Gastroesophageal sphincter (tissue), 4 donors: ENCODE measurements at regions not wholly inside any gene's neighbourhood (a gene's known extent, or its start where the extent isn't known, plus 50 kb on each side); places are given as distances from the start of the nearest gene placed in this dataset.

Experiments
- ATAC-seq: fragments of 150-250 bp; one replicate; pipeline ENCODE4 v1.9.1; 2016; ENCODE audit warnings: mild to moderate bottlenecking, moderate library complexity
- H3K27ac ChIP-seq, 4 donors: fragments of 200-600 bp; sonication (generic) in 3 of 4; 1 replicate in 3 of 4; 2 replicates in 1 of 4; pipeline ENCODE4 v1.5.1; 2016 to 2019
- H3K27me3 ChIP-seq: fragments of 200-600 bp; sonication (generic); one replicate; pipeline ENCODE4 v1.5.1; 2019
- H3K36me3 ChIP-seq, 2 donors: fragments of 200-600 bp; sonication (generic); one replicate each; pipeline ENCODE4 v1.5.1; 2019; ENCODE audit warnings: control low read depth in 1 of 2
- H3K4me1 ChIP-seq, 3 donors: fragments of 200-600 bp; sonication (generic); 1 replicate in 2 of 3; 2 replicates in 1 of 3; pipeline ENCODE4 v1.5.1; 2016 to 2019; ENCODE audit warnings: control low read depth in 2 of 3
- H3K4me3 ChIP-seq, 2 donors: fragments of 200-600 bp; sonication (generic); one replicate each; pipeline ENCODE4 v1.5.1; 2019; ENCODE audit warnings: mild to moderate bottlenecking in 1 of 2, moderate library complexity in 1 of 2
- H3K9me3 ChIP-seq, 3 donors: fragments of 200-600 bp; sonication (generic); one replicate each; pipeline ENCODE4 v1.5.1; 2017 to 2019; ENCODE audit warnings: control low read depth in 2 of 3
- EP300 ChIP-seq: sonication (generic); formaldehyde crosslinking; IDR thresholded peaks from one replicate; pipeline ENCODE4 v1.6.1; 2017; ENCODE audit warnings: antibody characterized with exemption, mild to moderate bottlenecking
- POLR2A ChIP-seq, 2 donors: fragments of 450-650 bp; IDR thresholded peaks; one replicate each; pipeline ENCODE4 v1.6.1; 2017; ENCODE audit warnings: antibody characterized with exemption in 2 of 2, mild to moderate bottlenecking in 2 of 2, moderate library complexity in 1 of 2
- POLR2AphosphoS5 ChIP-seq: sonication (generic); formaldehyde crosslinking; IDR thresholded peaks from one replicate; pipeline ENCODE4 v1.6.1; 2017; ENCODE audit warnings: antibody characterized with exemption
- WGBS, 2 donors: methylation state at CpG; one replicate each; pipeline ENCODE4 v1.1.5; 2018; ENCODE audit warnings: low coverage in 1 of 2; 5-methylcytosine and 5-hydroxymethylcytosine counted together
- TF ChIP-seq, protein P1 (sequence below), 4 experiments: fragments of 200-600 bp in 2 of 4; fragments of 450-650 bp in 2 of 4; sonication (generic) in 1 of 4; IDR thresholded peaks; one replicate each; pipeline ENCODE4 v1.5.1; 2017 to 2019; ENCODE audit warnings: antibody characterized with exemption in 4 of 4, mild to moderate bottlenecking in 2 of 4, moderate library complexity in 2 of 4

DNA sequence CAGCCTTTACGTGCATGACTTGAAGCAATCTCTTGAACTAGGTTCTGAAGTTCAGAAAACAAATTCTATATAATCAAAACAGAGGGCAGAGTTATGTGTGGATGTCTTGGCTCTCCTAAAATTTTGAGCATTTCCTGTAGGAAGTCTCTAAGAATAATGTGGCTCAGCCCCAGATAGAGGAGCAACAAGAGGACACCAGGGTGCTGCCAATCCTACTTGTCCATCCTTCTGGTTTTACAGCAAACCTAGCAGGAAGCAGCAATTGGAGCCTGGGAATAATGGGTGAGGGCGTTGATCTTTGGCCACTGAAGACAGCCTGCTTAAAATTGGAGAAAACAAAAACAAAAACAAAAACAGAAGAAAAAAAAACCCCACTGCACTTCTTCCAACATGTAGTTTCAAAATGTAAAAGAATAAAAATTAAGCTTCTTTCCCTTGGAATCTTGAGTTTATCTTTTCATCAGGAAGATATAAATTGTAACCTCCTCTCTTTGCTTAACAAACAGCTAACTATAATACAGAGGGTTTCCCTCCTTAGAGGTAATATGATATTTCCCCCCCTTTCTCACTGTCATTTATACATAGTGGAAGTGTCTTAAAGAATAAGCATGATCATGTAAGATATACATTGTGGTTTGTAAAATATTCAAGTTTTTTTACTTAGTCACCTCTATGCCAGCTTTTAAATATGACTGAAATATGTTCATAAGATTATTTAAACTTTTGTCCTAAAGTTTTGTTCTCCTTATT lies 130.6 kb downstream of the FBXO8 start:
- Histone ChIP-seq H3K9me3 (no peaks in the 10 kb centered on the region), H3K36me3 (no peaks in the 10 kb centered on the region), H3K27ac (peak overlapping the region in 3 of 4 donors; percentile 18 to 48 (median 41)), H3K27me3 (no peaks in the 10 kb centered on the region), H3K4me1 (peaks cover 0 to 43% (median 7%) of the 10 kb centered on the region in 3 donors), H3K4me3 (no peak overlapping the region)
- 44 to 60% methylated on average over 2 of the region's 2 CpGs for WGBS, 2 donors
- no peak for TF ChIP-seq POLR2A (IDR thresholded peaks at IDR 0.05)
- TF ChIP-seq POLR2AphosphoS5: no peak
- TF ChIP-seq, protein P1, sequence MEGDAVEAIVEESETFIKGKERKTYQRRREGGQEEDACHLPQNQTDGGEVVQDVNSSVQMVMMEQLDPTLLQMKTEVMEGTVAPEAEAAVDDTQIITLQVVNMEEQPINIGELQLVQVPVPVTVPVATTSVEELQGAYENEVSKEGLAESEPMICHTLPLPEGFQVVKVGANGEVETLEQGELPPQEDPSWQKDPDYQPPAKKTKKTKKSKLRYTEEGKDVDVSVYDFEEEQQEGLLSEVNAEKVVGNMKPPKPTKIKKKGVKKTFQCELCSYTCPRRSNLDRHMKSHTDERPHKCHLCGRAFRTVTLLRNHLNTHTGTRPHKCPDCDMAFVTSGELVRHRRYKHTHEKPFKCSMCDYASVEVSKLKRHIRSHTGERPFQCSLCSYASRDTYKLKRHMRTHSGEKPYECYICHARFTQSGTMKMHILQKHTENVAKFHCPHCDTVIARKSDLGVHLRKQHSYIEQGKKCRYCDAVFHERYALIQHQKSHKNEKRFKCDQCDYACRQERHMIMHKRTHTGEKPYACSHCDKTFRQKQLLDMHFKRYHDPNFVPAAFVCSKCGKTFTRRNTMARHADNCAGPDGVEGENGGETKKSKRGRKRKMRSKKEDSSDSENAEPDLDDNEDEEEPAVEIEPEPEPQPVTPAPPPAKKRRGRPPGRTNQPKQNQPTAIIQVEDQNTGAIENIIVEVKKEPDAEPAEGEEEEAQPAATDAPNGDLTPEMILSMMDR (IDR thresholded peaks at IDR 0.05): no peak
- TF ChIP-seq EP300: no peak
- no peak for ATAC-seq

DNA sequence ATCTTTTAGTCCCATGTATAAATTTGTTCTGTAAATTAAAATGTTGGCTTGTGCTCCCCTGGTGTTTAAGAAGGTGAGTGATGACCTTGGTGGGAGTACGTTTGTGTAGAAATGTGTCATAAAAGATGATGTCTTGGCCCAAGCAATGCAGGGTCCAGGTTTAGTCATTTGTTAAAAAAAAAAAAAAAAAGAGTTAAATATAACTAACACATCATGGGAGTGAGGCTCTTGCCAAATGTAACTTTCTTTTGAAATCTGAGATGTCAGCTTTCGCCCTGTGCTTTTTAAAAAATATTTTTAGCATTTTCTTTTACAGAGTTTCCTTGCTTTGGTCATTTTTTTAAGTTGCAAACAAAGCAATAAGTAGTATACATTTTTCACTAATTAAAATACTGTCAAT lies 135.6 kb downstream of the FBXO8 start:
- Histone ChIP-seq H3K4me3 (no peak overlapping the region), H3K27ac (peak overlapping the region; percentile 35 to 71 (median 68)), H3K9me3 (no peaks in the 10 kb centered on the region), H3K27me3 (no peaks in the 10 kb centered on the region), H3K36me3 (no peaks in the 10 kb centered on the region), H3K4me1 (peaks cover 0 to 28% (median 5%) of the 10 kb centered on the region in 3 donors)
- WGBS, 2 donors: 16 to 23% methylated on average over 2 of the region's 2 CpGs
- TF ChIP-seq POLR2AphosphoS5 (peak; percentile 14), EP300 (no peak)
- peak; percentile 39 for ATAC-seq

DNA sequence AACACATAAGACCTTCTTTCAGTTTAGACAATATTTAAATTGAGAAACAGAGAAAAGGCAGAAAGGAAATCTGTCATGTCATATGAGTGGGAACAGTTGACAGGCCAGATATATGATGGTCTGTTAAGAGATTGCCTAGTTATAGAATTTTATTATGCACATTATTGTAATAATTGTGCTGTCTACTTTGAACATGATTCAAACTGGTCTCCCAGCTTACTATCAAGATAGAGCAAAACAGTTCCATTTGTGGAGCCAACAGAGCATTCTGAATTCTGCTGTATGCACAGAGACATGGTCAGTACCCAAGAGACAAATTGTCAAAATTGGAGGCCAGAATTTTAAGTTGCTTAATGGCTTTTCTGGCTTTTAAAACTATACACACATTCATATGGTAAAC lies 139.4 kb downstream of the FBXO8 start:
- no peaks in the 10 kb centered on the region for H3K9me3 ChIP-seq
- no peak for ATAC-seq
- no peaks in the 10 kb centered on the region for H3K36me3 ChIP-seq
- no peak overlapping the region for H3K4me3 ChIP-seq
- peaks cover 0 to 28% (median 5%) of the 10 kb centered on the region in 3 donors for H3K4me1 ChIP-seq
- H3K27ac ChIP-seq: no peak overlapping the region
- H3K27me3 ChIP-seq: no peaks in the 10 kb centered on the region
- TF ChIP-seq, protein P1 (IDR thresholded peaks at IDR 0.05): no peak
- no peak for TF ChIP-seq EP300
- TF ChIP-seq POLR2AphosphoS5: no peak
- no peak for TF ChIP-seq POLR2A (IDR thresholded peaks at IDR 0.05)

DNA sequence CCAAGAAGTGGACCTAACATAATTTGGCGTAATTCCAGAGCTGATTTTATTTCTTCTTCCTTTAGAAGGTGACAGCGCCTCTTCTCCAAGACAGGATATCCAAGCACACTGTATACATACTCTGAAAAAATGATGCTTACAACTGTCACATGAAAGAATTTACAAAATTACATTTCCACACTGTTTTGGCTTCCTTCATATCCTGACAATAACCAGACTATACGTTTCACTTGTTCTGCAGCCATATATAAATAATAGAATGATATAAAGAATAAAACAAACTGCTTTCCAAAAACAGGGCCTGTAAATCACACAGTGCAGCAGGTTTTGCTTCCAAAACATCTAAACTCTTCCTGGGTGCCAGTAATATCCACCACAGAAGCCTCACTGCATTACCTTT lies 141.6 kb downstream of the FBXO8 start:
- H3K4me3 ChIP-seq: no peak overlapping the region
- H3K9me3 ChIP-seq: no peaks in the 10 kb centered on the region
- ATAC-seq: no peak
- H3K27ac ChIP-seq: peak overlapping the region in 1 of 4 donors; percentile 1
- WGBS, 2 donors: 27 to 50% methylated on average over 3 of the region's 3 CpGs
- H3K4me1 ChIP-seq: peaks cover 0 to 9% (median 0%) of the 10 kb centered on the region in 3 donors
- TF ChIP-seq POLR2A (IDR thresholded peaks at IDR 0.05) (no peak), EP300 (no peak), POLR2AphosphoS5 (no peak)
- TF ChIP-seq, protein P1 (IDR thresholded peaks at IDR 0.05): no peak
- no peaks in the 10 kb centered on the region for H3K27me3 ChIP-seq
- no peaks in the 10 kb centered on the region for H3K36me3 ChIP-seq

DNA sequence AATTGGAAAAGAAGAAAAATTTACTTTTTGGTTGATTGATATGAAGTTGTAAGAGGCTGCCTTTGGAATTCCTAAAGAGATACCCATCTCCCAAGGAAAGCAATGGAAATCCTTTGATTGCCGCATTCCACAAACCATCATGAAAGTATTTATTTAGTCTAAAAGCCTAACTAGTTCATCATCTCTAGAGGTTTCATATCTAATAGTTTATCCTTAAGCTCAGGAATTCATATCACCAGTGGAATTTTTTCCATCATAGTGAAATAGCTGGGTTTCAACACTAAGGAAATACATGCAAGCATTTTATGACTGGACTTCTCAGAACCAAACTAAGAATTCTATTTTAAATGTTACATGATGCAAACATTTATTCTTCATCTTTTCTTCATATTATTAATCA lies 144.9 kb downstream of the FBXO8 start:
- 78 to 83% methylated on average over 1 of the region's 1 CpG for WGBS, 2 donors
- Histone ChIP-seq H3K36me3 (no peaks in the 10 kb centered on the region), H3K27ac (no peak overlapping the region), H3K27me3 (no peaks in the 10 kb centered on the region), H3K4me1 (peaks cover 0 to 30% (median 6%) of the 10 kb centered on the region in 3 donors), H3K9me3 (no peaks in the 10 kb centered on the region), H3K4me3 (no peak overlapping the region)
- ATAC-seq: no peak
- no peak for TF ChIP-seq POLR2AphosphoS5
- no peak for TF ChIP-seq POLR2A (IDR thresholded peaks at IDR 0.05)
- TF ChIP-seq EP300: no peak
- TF ChIP-seq, protein P1 (IDR thresholded peaks at IDR 0.05): no peak
